Endothelial cell of umbilical vein (primary cell): ENCODE measurements at regions not wholly inside any gene's neighbourhood (a gene's known extent, or its start where the extent isn't known, plus 50 kb on each side); places are given as distances from the start of the nearest gene placed in this dataset.

ENCODE experiments used
- BruUV-seq: library from RNA; stranded (reverse); fragments of 400-500 nt; replicated peaks from 2 replicates; lab custom pipeline; 2021; lab: Mats Ljungman, UMichigan
- CTCF ChIA-PET: fragments of 300-600, 350-600 bp; sonication (Branson Sonifier 250); formaldehyde crosslinking; loops from one replicate; lab custom pipeline; 2021; ENCODE audit warnings: antibody characterized with exemption, inconsistent platforms; lab: Charles Lee
- POLR2A ChIA-PET: fragments of 300-600, 350-600 bp; sonication (Branson Sonifier 250); formaldehyde crosslinking; loops from one replicate; lab custom pipeline; 2021; ENCODE audit warnings: antibody characterized with exemption, inconsistent platforms; lab: Charles Lee
- DNase-seq: peaks from one replicate; pipeline ENCODE4 v3.0.0-alpha.2; 2011; ENCODE audit warnings: low read depth, low spot score
- FAIRE-seq: peaks from 2 replicates; lab custom pipeline; 2011; peaks lifted over from hg19 to GRCh38; lab: Jason Lieb, UNC
- H2AFZ ChIP-seq: 2 replicates; pipeline ENCODE4 v1.6.0; 2012; ENCODE audit warnings: low read depth, low read length, control low read depth, inconsistent platforms
- H3K27ac ChIP-seq: 2 replicates; pipeline ENCODE4 v1.5.1; 2011; ENCODE audit warnings: low read depth, mild to moderate bottlenecking, control low read depth, low read length, moderate library complexity; ENCODE audit not compliant: insufficient read depth
- H3K27me3 ChIP-seq, 2 experiments: 2 replicates each; pipeline versions ENCODE4 v1.6.0 to v1.6.1; 2011; ENCODE audit warnings: low read length in 2 of 2, mixed read lengths in 1 of 2; ENCODE audit not compliant: control insufficient read depth in 2 of 2, insufficient read depth in 2 of 2
- H3K36me3 ChIP-seq, 2 experiments: 2 replicates in 1 of 2; 3 replicates in 1 of 2; pipeline ENCODE4 v1.5.1; 2011; ENCODE audit warnings: low read length in 2 of 2, mild to moderate bottlenecking in 1 of 2, moderate library complexity in 1 of 2; ENCODE audit not compliant: control insufficient read depth in 2 of 2, insufficient read depth in 2 of 2; ENCODE audit errors: extremely low read depth in 1 of 2
- H3K4me1 ChIP-seq: 3 replicates; pipeline ENCODE4 v1.5.1; 2011; ENCODE audit warnings: mild to moderate bottlenecking, low read length; ENCODE audit not compliant: control insufficient read depth, insufficient read depth; ENCODE audit errors: extremely low read depth
- H3K4me2 ChIP-seq: 2 replicates; pipeline ENCODE4 v1.6.1; 2011; ENCODE audit warnings: low read length, control low read depth, mixed read lengths; ENCODE audit not compliant: insufficient read depth
- H3K4me3 ChIP-seq, 3 experiments: fragments of 200-600 bp in 1 of 3; sonication (generic), shearing (Covaris generic) in 1 of 3; replicated peaks in 1 of 3; 2 replicates each; pipeline ENCODE4 v1.5.1; 2011 to 2016; ENCODE audit warnings: control low read depth in 3 of 3, low read length in 3 of 3, mild to moderate bottlenecking in 2 of 3, inconsistent platforms in 1 of 3, low read depth in 1 of 3, moderate library complexity in 1 of 3; ENCODE audit not compliant: insufficient read depth in 1 of 3
- H3K79me2 ChIP-seq: 2 replicates; pipeline ENCODE4 v1.6.0; 2012; ENCODE audit warnings: low read length, inconsistent platforms; ENCODE audit not compliant: control insufficient read depth, insufficient read depth
- H3K9ac ChIP-seq: replicated peaks from 2 replicates; pipeline ENCODE3; 2011; ENCODE audit warnings: low read length, control low read depth; ENCODE audit not compliant: insufficient read depth; ENCODE audit errors: extremely low read depth
- H3K9me1 ChIP-seq: replicated peaks from 3 replicates; pipeline ENCODE4 v1.6.0; 2011; ENCODE audit warnings: mild to moderate bottlenecking, low read length; ENCODE audit not compliant: control insufficient read depth, insufficient read depth; ENCODE audit errors: extremely low read depth
- H3K9me3 ChIP-seq: replicated peaks from 2 replicates; pipeline ENCODE4 v1.5.1; 2012; ENCODE audit warnings: low read length, inconsistent platforms; ENCODE audit not compliant: control insufficient read depth, insufficient read depth
- H4K20me1 ChIP-seq: replicated peaks from 2 replicates; pipeline ENCODE3; 2011; ENCODE audit warnings: mild to moderate bottlenecking, low read length; ENCODE audit not compliant: control insufficient read depth, insufficient read depth; ENCODE audit errors: extremely low read depth
- EZH2 ChIP-seq: IDR thresholded peaks from 2 replicates; pipeline ENCODE4 v1.6.1; 2012; ENCODE audit warnings: borderline replicate concordance, low read depth, mild to moderate bottlenecking, moderate library complexity, low read length, inconsistent platforms; ENCODE audit not compliant: severe bottlenecking
- FOS ChIP-seq: IDR thresholded peaks from 2 replicates; pipeline ENCODE4 v1.6.1; 2011; ENCODE audit warnings: mild to moderate bottlenecking, low read length, moderate library complexity, borderline replicate concordance; ENCODE audit not compliant: insufficient read depth
- GATA2 ChIP-seq: IDR thresholded peaks from 2 replicates; pipeline ENCODE4 v1.7.0; 2011; ENCODE audit warnings: low read depth, mild to moderate bottlenecking, moderate library complexity, mixed read lengths, low read length; ENCODE audit not compliant: insufficient read length, insufficient read depth
- JUN ChIP-seq: IDR thresholded peaks from 2 replicates; pipeline ENCODE4 v1.6.1; 2011; ENCODE audit warnings: borderline replicate concordance, low read depth; ENCODE audit not compliant: insufficient read length, insufficient read depth
- MYC ChIP-seq: IDR thresholded peaks from one replicate; pipeline ENCODE4 v1.6.1; 2011; ENCODE audit warnings: mild to moderate bottlenecking, low read depth, low read length
- POLR2A ChIP-seq: IDR thresholded peaks from 2 replicates; pipeline ENCODE4 v1.6.1; 2012; ENCODE audit warnings: low read depth, mild to moderate bottlenecking, control low read depth, low read length
- POLR2AphosphoS5 ChIP-seq: IDR thresholded peaks from 2 replicates; pipeline ENCODE4 v1.6.1; 2012; ENCODE audit warnings: low read depth, mild to moderate bottlenecking, control low read depth, low read length, moderate library complexity; ENCODE audit not compliant: insufficient read depth
- dilution Hi-C: fragments of 300-500 bp; cut with MboI; formaldehyde crosslinking; loops from one replicate; pipeline ENCODE4 v1.15.0; 2019; ENCODE audit warnings: low sequenced_read_pairs; ENCODE audit not compliant: extremely low pct_ligation_motif_present
- intact Hi-C: fragments of 100-400 bp; cut with micrococcal nuclease; formaldehyde crosslinking; loops from one replicate; pipeline ENCODE4 v1.10.0; 2022
- TF ChIP-seq, protein P1 (sequence below), 2 donors: IDR thresholded peaks; 1 replicate in 1 of 2; 2 replicates in 1 of 2; pipeline ENCODE4 v1.5.1; 2011; ENCODE audit warnings: low read length in 2 of 2, mild to moderate bottlenecking in 2 of 2, moderate library complexity in 2 of 2, control low read depth in 1 of 2, inconsistent platforms in 1 of 2, low read depth in 1 of 2; ENCODE audit not compliant: insufficient read depth in 1 of 2; ENCODE audit errors: extremely low read depth in 1 of 2
- TF ChIP-seq, protein P2 (sequence below): IDR thresholded peaks from 2 replicates; pipeline ENCODE4 v1.6.1; 2011; ENCODE audit not compliant: insufficient read depth, insufficient read length

DNA sequence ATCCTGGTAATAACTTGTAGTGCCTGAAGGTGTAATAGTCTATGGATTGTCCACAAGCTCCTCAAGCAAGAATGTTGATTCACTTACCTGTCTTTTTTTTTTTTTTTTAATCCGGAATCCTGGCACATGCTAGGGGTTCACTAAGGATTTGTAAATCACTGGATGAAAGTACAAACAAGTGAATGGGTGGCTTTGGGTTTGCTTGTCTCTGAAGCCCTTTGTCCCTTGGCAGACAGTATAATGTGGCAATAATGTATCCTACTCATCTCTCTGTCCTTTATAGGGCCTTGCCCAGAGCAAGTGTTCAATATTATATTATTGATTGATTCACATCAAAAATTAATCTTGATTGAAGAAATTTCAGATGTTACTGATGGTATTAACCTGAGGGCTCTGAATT is 334.0 kb upstream of the CPEB2 start:
- H3K9me1 ChIP-seq: no peaks in the 10 kb centered on the region
- no peak overlapping the region for H3K27ac ChIP-seq
- no peaks in the 10 kb centered on the region for H3K36me3 ChIP-seq
- no peaks in the 10 kb centered on the region for H3K27me3 ChIP-seq
- H3K4me1 ChIP-seq: no peaks in the 10 kb centered on the region
- peaks cover 3% of the 10 kb centered on the region for H3K9me3 ChIP-seq
- FAIRE-seq (no peak), DNase-seq (no peak)
- H4K20me1 ChIP-seq: no peaks in the 10 kb centered on the region
- TF ChIP-seq GATA2: no peak
- TF ChIP-seq POLR2A: no peak
- no peak for TF ChIP-seq FOS
- no peak for TF ChIP-seq POLR2AphosphoS5
- no peak for TF ChIP-seq MYC
- TF ChIP-seq, protein P1, sequence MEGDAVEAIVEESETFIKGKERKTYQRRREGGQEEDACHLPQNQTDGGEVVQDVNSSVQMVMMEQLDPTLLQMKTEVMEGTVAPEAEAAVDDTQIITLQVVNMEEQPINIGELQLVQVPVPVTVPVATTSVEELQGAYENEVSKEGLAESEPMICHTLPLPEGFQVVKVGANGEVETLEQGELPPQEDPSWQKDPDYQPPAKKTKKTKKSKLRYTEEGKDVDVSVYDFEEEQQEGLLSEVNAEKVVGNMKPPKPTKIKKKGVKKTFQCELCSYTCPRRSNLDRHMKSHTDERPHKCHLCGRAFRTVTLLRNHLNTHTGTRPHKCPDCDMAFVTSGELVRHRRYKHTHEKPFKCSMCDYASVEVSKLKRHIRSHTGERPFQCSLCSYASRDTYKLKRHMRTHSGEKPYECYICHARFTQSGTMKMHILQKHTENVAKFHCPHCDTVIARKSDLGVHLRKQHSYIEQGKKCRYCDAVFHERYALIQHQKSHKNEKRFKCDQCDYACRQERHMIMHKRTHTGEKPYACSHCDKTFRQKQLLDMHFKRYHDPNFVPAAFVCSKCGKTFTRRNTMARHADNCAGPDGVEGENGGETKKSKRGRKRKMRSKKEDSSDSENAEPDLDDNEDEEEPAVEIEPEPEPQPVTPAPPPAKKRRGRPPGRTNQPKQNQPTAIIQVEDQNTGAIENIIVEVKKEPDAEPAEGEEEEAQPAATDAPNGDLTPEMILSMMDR (IDR thresholded peaks at IDR 0.05; ENCODE audit: extremely low read depth in 1 of 2, insufficient read depth in 1 of 2, low read depth in 1 of 2, low read length in 2 of 2): no peak
- no peak for TF ChIP-seq EZH2
- TF ChIP-seq, protein P2, sequence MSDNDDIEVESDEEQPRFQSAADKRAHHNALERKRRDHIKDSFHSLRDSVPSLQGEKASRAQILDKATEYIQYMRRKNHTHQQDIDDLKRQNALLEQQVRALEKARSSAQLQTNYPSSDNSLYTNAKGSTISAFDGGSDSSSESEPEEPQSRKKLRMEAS: no peak
- TF ChIP-seq JUN: no peak
- H2AFZ ChIP-seq: no peak overlapping the region
- POLR2A ChIA-PET: no interaction called here
- intact Hi-C loops: no loop called here
- BruUV-seq: no TSS peak
- no peak overlapping the region for H3K4me3 ChIP-seq
- no peaks in the 10 kb centered on the region for H3K79me2 ChIP-seq
- dilution Hi-C loops: no loop called here
- CTCF ChIA-PET: no interaction called here
- no peak overlapping the region for H3K4me2 ChIP-seq
- no peak overlapping the region for H3K9ac ChIP-seq
